Thoracic aorta (tissue), 2 donors: ENCODE measurements at regions not wholly inside any gene's neighbourhood (a gene's known extent, or its start where the extent isn't known, plus 50 kb on each side); places are given as distances from the start of the nearest gene placed in this dataset.
"Not testable (repeated sequence)": the region's sequence is repeated elsewhere in the genome, so short reads cannot be mapped to it uniquely, and the experiment has no call there.

Experiments used
- ATAC-seq: fragments of 150-250 bp; one replicate; pipeline ENCODE4 v1.8.0; 2017; ENCODE audit warnings: low read depth; ENCODE audit not compliant: insufficient number of reproducible peaks, low FRiP score
- DNase-seq: peaks from one replicate; pipeline ENCODE4 v3.0.0-alpha.2; 2020; ENCODE audit warnings: low spot score
- H3K27ac ChIP-seq, 2 donors: fragments of 200-600 bp; sonication (generic); 1 replicate in 1 of 2; 2 replicates in 1 of 2; pipeline ENCODE4 v1.5.1; 2016; ENCODE audit warnings: mild to moderate bottlenecking in 2 of 2, moderate library complexity in 2 of 2
- H3K27me3 ChIP-seq: fragments of 200-600 bp; sonication (generic); replicated peaks from 2 replicates; pipeline ENCODE4 v1.6.0; 2016; ENCODE audit warnings: mild to moderate bottlenecking; ENCODE audit not compliant: insufficient read depth
- H3K36me3 ChIP-seq: fragments of 200-600 bp; sonication (generic); one replicate; pipeline ENCODE4 v1.5.1; 2016
- H3K4me1 ChIP-seq, 2 donors: fragments of 200-600 bp; sonication (generic); 1 replicate in 1 of 2; 2 replicates in 1 of 2; pipeline versions ENCODE4 v1.5.1 to v1.6.0; 2016; ENCODE audit warnings: low read depth in 2 of 2, mild to moderate bottlenecking in 1 of 2; ENCODE audit not compliant: control insufficient read depth in 1 of 2
- H3K4me3 ChIP-seq: fragments of 200-600 bp; sonication (generic); 2 replicates; pipeline ENCODE4 v1.5.1; 2016; ENCODE audit warnings: mild to moderate bottlenecking
- H3K9me3 ChIP-seq: fragments of 200-600 bp; sonication (generic); 2 replicates; pipeline ENCODE4 v1.5.1; 2016
- TF ChIP-seq, protein P1 (sequence below): fragments of 200-600 bp; sonication (generic); IDR thresholded peaks from one replicate; pipeline ENCODE4 v1.5.1; 2019; ENCODE audit warnings: antibody characterized with exemption

DNA sequence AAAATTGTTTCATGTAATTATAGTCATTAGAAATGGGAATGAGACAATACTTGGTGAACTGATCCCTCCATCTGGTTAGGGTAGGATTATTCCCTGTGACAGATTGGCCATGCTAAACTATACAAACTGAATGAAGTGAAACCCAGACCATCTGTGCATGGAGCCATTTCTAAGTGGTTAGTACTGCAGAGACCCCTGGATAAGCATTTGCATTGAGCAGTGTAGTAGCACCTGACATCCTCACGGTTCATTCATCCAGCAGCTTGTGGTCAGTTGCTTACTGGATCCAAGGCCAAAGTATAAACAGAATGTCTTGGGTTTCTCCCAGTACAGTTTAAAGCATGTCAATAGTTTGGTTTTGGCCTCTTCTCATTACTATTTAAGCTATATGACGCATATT is 93.8 kb upstream of the ARHGAP42 start:
- ATAC-seq: no peak
- no peaks in the 10 kb centered on the region for H3K4me1 ChIP-seq
- H3K9me3 ChIP-seq: no peaks in the 10 kb centered on the region
- DNase-seq: no peak
- H3K27me3 ChIP-seq: no peaks in the 10 kb centered on the region
- H3K36me3 ChIP-seq: no peaks in the 10 kb centered on the region
- TF ChIP-seq, protein P1, sequence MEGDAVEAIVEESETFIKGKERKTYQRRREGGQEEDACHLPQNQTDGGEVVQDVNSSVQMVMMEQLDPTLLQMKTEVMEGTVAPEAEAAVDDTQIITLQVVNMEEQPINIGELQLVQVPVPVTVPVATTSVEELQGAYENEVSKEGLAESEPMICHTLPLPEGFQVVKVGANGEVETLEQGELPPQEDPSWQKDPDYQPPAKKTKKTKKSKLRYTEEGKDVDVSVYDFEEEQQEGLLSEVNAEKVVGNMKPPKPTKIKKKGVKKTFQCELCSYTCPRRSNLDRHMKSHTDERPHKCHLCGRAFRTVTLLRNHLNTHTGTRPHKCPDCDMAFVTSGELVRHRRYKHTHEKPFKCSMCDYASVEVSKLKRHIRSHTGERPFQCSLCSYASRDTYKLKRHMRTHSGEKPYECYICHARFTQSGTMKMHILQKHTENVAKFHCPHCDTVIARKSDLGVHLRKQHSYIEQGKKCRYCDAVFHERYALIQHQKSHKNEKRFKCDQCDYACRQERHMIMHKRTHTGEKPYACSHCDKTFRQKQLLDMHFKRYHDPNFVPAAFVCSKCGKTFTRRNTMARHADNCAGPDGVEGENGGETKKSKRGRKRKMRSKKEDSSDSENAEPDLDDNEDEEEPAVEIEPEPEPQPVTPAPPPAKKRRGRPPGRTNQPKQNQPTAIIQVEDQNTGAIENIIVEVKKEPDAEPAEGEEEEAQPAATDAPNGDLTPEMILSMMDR: no peak
- no peak overlapping the region for H3K27ac ChIP-seq
- H3K4me3 ChIP-seq: no peak overlapping the region

DNA sequence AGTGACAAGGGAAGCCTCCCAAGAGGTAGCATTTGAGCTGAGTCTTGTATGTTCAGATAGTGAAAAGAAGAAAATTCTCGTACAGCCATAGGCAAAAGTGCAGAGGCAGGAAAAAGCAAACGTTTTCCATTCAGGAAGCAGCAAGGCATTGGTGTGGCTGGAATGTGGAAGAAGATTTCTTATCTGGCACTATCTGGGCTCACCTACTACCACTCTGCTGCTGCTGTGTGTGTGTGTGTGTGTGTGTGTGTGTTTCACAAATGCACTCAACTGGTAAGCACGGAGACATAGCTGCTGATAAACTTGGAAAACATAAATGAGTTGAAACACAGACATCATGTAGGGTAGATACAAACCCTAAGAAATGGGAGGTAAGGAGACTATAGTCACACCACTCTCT is 92.8 kb upstream of the ARHGAP42 start:
- ATAC-seq (no peak), DNase-seq (no peak)
- Histone ChIP-seq H3K9me3 (no peaks in the 10 kb centered on the region), H3K4me3 (no peak overlapping the region), H3K4me1 (no peaks in the 10 kb centered on the region), H3K27me3 (no peaks in the 10 kb centered on the region), H3K36me3 (no peaks in the 10 kb centered on the region), H3K27ac (no peak overlapping the region)
- TF ChIP-seq, protein P1: no peak

DNA sequence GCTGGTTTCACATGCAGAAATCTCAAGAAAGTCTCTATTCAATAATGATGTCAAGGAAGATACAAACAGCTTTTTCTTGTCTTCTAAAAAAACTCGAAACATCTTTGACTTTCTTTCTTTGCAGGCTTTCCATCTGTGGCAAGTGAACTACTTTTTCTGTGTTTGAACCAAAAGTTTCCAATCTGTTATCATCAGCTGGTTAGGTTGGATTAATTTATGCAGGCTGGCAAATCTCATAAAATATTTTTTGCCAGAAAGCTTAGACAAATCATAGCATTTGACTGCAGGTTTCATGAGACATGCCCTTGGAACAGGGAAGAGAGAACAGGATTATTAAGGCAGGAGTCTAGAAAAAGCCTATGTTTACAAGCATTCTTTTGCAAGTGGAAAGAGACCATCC is 86.1 kb upstream of the ARHGAP42 start:
- ATAC-seq (no peak), DNase-seq (no peak)
- no peaks in the 10 kb centered on the region for H3K4me1 ChIP-seq
- TF ChIP-seq, protein P1: no peak
- H3K27me3 ChIP-seq: no peaks in the 10 kb centered on the region
- H3K4me3 ChIP-seq: no peak overlapping the region
- H3K9me3 ChIP-seq: no peaks in the 10 kb centered on the region
- no peak overlapping the region for H3K27ac ChIP-seq
- H3K36me3 ChIP-seq: no peaks in the 10 kb centered on the region

DNA sequence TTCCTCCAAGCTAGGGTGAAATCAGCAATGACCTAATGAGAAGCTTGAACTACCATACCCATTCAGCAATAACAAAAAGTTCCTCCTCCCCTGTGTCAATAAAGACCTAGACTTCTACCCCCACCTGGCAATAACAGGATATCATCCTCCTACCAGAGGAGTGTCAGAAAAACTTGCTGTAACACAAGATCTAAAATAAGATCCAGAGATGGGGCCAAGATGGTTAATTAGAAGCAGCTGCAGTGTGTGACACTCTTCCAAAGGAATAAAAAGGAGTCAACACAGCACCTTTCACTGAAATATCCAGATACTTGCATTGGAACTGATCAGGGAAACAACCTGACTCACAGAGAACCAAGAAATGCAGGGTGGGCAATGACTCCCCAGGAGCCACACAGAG is 84.4 kb upstream of the ARHGAP42 start:
- Histone ChIP-seq H3K4me1 (no peaks in the 10 kb centered on the region), H3K36me3 (no peaks in the 10 kb centered on the region), H3K9me3 (no peaks in the 10 kb centered on the region), H3K4me3 (no peak overlapping the region), H3K27me3 (no peaks in the 10 kb centered on the region), H3K27ac (no peak overlapping the region)
- DNase-seq: no peak
- TF ChIP-seq, protein P1: no peak
- no peak for ATAC-seq

DNA sequence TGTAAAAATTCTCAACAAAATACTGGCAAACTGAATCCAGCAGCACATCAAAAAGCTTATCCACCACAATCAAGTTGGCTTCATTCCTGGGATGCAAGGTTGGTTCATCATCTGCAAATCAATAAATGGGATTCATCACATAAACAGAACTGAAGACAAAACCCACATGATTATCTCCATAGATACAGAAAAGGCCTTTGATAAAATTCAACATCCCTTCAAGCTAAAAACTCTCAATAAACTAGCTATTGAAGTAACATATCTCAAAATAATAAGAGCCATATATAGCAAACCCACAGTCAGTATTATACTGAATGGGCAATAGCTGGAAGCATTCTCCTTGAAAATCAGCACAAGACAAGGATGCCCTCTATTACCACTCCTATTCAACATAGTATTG is 79.3 kb upstream of the ARHGAP42 start:
- H3K27ac ChIP-seq, ATAC-seq, H3K27me3 ChIP-seq, H3K4me1 ChIP-seq, H3K9me3 ChIP-seq, DNase-seq, H3K36me3 ChIP-seq, H3K4me3 ChIP-seq: not testable (repeated sequence)

DNA sequence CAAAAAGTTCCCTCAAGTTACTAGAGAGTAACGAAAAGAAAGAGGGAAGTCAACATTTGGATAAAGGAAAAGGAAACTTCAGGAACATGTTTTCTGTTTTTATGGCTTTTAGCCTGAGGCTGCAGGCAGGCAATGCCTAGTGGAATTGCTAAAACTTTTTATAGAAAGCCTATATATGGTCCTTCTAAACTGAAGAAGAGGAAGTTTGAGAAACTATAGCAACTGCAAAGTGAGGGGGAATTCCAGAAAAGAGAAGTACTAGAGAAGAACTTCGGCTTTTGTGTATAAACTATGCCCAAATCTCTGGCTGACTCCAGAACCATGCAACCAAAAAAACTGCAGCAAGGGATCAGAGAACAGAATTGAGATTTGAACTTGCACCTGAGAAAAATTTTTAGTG is 74.3 kb upstream of the ARHGAP42 start:
- Histone ChIP-seq H3K27me3 (no peaks in the 10 kb centered on the region), H3K4me1 (no peaks in the 10 kb centered on the region), H3K27ac (no peak overlapping the region), H3K9me3 (no peaks in the 10 kb centered on the region), H3K4me3 (no peak overlapping the region), H3K36me3 (no peaks in the 10 kb centered on the region)
- ATAC-seq (no peak), DNase-seq (no peak)
- TF ChIP-seq, protein P1: no peak
